ENCODE measurements at regions not wholly inside any gene's neighbourhood (a gene's known extent, or its start where the extent isn't known, plus 50 kb on each side); places are given as distances from the start of the nearest gene placed in this dataset.

- Histone ChIP-seq H3K4me1 (ENCODE audit: control insufficient read depth, low read length) (no peaks in the 10 kb centered on the region), H4K20me1 (ENCODE audit: control insufficient read depth, insufficient read depth, low read depth, low read length) (no peaks in the 10 kb centered on the region), H3K9me3 (ENCODE audit: control insufficient read depth, insufficient read depth, low read length) (no peaks in the 10 kb centered on the region), H3K4me2 (ENCODE audit: low read length) (no peak overlapping the region), H3K27me3 (ENCODE audit: control insufficient read depth, low read length) (no peaks in the 10 kb centered on the region), H3K27ac (ENCODE audit: low read depth, low read length) (no peak overlapping the region), H3K4me3 (ENCODE audit: low read length) (no peak overlapping the region), H3K9me2 (replicated peaks; ENCODE audit: control insufficient read depth, low read length) (no peaks in the 10 kb centered on the region), H3K79me2 (ENCODE audit: control insufficient read depth, low read length) (no peaks in the 10 kb centered on the region), H3K36me3 (ENCODE audit: control insufficient read depth, low read length) (no peaks in the 10 kb centered on the region), H3F3A (ENCODE audit: control insufficient read depth, insufficient read depth) (no peaks in the 10 kb centered on the region)
- TF ChIP-seq, protein P1, sequence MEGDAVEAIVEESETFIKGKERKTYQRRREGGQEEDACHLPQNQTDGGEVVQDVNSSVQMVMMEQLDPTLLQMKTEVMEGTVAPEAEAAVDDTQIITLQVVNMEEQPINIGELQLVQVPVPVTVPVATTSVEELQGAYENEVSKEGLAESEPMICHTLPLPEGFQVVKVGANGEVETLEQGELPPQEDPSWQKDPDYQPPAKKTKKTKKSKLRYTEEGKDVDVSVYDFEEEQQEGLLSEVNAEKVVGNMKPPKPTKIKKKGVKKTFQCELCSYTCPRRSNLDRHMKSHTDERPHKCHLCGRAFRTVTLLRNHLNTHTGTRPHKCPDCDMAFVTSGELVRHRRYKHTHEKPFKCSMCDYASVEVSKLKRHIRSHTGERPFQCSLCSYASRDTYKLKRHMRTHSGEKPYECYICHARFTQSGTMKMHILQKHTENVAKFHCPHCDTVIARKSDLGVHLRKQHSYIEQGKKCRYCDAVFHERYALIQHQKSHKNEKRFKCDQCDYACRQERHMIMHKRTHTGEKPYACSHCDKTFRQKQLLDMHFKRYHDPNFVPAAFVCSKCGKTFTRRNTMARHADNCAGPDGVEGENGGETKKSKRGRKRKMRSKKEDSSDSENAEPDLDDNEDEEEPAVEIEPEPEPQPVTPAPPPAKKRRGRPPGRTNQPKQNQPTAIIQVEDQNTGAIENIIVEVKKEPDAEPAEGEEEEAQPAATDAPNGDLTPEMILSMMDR (IDR thresholded peaks at IDR 0.05; ENCODE audit: low read depth, low read length, poor library complexity, severe bottlenecking): no peak
- TF ChIP-seq EZH2phosphoT487 (IDR thresholded peaks at IDR 0.05; ENCODE audit: borderline replicate concordance, low read length): no peak
These were observed 332.5 kb upstream of the TRAM1L1 start for GRCh38 chr4:117417856-117418255.

GRCh38 chr4:117420948-117421347 is 335.6 kb upstream of the TRAM1L1 start:
- no peak overlapping the region for H3K4me3 ChIP-seq (ENCODE audit: low read length)
- H3K27ac ChIP-seq (ENCODE audit: low read depth, low read length): no peak overlapping the region
- no peaks in the 10 kb centered on the region for H3K9me2 ChIP-seq (replicated peaks; ENCODE audit: control insufficient read depth, low read length)
- H3K27me3 ChIP-seq (ENCODE audit: control insufficient read depth, low read length): no peaks in the 10 kb centered on the region
- no peaks in the 10 kb centered on the region for H3F3A ChIP-seq (ENCODE audit: control insufficient read depth, insufficient read depth)
- no peaks in the 10 kb centered on the region for H3K9me3 ChIP-seq (ENCODE audit: control insufficient read depth, insufficient read depth, low read length)
- H3K36me3 ChIP-seq (ENCODE audit: control insufficient read depth, low read length): no peaks in the 10 kb centered on the region
- TF ChIP-seq EZH2phosphoT487 (IDR thresholded peaks at IDR 0.05; ENCODE audit: borderline replicate concordance, low read length): no peak
- TF ChIP-seq, protein P1 (IDR thresholded peaks at IDR 0.05; ENCODE audit: low read depth, low read length, poor library complexity, severe bottlenecking): no peak
- peaks cover 21% of the 10 kb centered on the region for H3K4me1 ChIP-seq (ENCODE audit: control insufficient read depth, low read length)
- H4K20me1 ChIP-seq (ENCODE audit: control insufficient read depth, insufficient read depth, low read depth, low read length): no peaks in the 10 kb centered on the region
- H3K79me2 ChIP-seq (ENCODE audit: control insufficient read depth, low read length): no peaks in the 10 kb centered on the region
- H3K4me2 ChIP-seq (ENCODE audit: low read length): no peak overlapping the region

DNA sequence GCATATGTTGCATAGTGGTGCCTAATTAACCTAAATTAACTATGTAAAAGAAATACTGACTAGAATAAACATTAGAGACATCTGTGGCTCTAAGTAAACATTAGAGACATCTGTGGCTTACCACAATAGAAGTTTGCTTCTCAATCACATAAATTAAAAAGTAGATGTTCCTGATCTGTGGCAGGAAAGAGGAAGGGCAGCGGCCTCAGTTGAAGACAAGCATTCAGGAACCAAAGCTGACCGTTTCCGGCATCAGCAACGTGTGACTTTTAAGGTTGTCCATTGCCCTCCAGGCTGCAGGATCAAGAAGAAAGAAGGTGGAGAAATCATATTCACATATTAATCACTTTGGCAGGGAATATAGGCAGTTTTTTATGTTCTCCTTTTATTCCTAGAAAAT is 336.3 kb upstream of the TRAM1L1 start:
- no peak overlapping the region for H3K27ac ChIP-seq (ENCODE audit: low read depth, low read length)
- H3K79me2 ChIP-seq (ENCODE audit: control insufficient read depth, low read length): no peaks in the 10 kb centered on the region
- H3K9me2 ChIP-seq (replicated peaks; ENCODE audit: control insufficient read depth, low read length): no peaks in the 10 kb centered on the region
- H3K36me3 ChIP-seq (ENCODE audit: control insufficient read depth, low read length): no peaks in the 10 kb centered on the region; the same call in 1 of the 2 replicates
- no peaks in the 10 kb centered on the region for H3F3A ChIP-seq (ENCODE audit: control insufficient read depth, insufficient read depth)
- H4K20me1 ChIP-seq (ENCODE audit: control insufficient read depth, insufficient read depth, low read depth, low read length): no peaks in the 10 kb centered on the region
- no peak overlapping the region for H3K4me3 ChIP-seq (ENCODE audit: low read length)
- peaks cover 28% of the 10 kb centered on the region for H3K4me1 ChIP-seq (ENCODE audit: control insufficient read depth, low read length)
- TF ChIP-seq, protein P1 (IDR thresholded peaks at IDR 0.05; ENCODE audit: low read depth, low read length, poor library complexity, severe bottlenecking): no peak
- TF ChIP-seq EZH2phosphoT487 (IDR thresholded peaks at IDR 0.05; ENCODE audit: borderline replicate concordance, low read length): no peak
- no peaks in the 10 kb centered on the region; the same call in 1 of the 2 replicates for H3K9me3 ChIP-seq (ENCODE audit: control insufficient read depth, insufficient read depth, low read length)
- no peak overlapping the region for H3K4me2 ChIP-seq (ENCODE audit: low read length)
- H3K27me3 ChIP-seq (ENCODE audit: control insufficient read depth, low read length): no peaks in the 10 kb centered on the region
